Gastrocnemius medialis (tissue), 4 donors: ENCODE measurements at regions not wholly inside any gene's neighbourhood (a gene's known extent, or its start where the extent isn't known, plus 50 kb on each side); places are given as distances from the start of the nearest gene placed in this dataset.

Source experiments
- CTCF ChIP-seq, 5 experiments: fragments of 450-650 bp in 3 of 5; fragments of 200-600 bp in 2 of 5; sonication (generic) in 2 of 5; IDR thresholded peaks in 4 of 5; conservative IDR thresholded peaks in 1 of 5; 1 replicate in 4 of 5; 2 replicates in 1 of 5; pipeline ENCODE4 v1.5.1; 2016 to 2019; ENCODE audit warnings: antibody characterized with exemption in 5 of 5, mild to moderate bottlenecking in 3 of 5, moderate library complexity in 3 of 5
- POLR2A ChIP-seq, 2 donors: fragments of 450-650 bp; IDR thresholded peaks; one replicate each; pipeline ENCODE4 v1.6.1; 2017; ENCODE audit warnings: antibody characterized with exemption in 2 of 2, mild to moderate bottlenecking in 2 of 2, moderate library complexity in 2 of 2

DNA sequence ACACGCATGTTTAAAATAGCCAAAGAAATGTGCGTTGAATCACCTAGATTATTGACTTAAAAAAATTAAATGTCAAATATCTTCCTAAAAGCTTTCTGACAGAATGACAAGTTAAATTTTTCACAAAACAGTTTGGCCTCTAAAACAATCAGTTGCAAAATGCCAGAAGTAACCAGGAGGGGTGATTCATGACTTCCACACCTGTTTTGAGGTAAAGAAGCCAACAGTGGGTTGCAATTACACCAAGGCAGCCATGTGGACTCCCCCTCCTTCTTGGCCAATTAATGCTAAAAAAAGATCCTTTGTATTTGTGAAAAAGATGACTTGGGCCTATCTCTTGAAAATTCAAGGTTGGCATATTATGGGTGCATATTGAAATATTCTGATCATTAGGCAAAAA, 424.8 kb downstream of the CBLN4 start:
- TF ChIP-seq CTCF (IDR thresholded peaks at IDR 0.05 in 4 of 5, conservative IDR thresholded peaks at IDR 0.05 in 1 of 5), result no peak
- no peak for TF ChIP-seq POLR2A (IDR thresholded peaks at IDR 0.05)
